Caco-2 (cell line): ENCODE measurements at regions not wholly inside any gene's neighbourhood (a gene's known extent, or its start where the extent isn't known, plus 50 kb on each side); places are given as distances from the start of the nearest gene placed in this dataset.
A peak's percentile ranks its signal among the peaks of the same experiment; 100 is the strongest.

Experiments
- BruUV-seq: library from RNA; stranded (reverse); fragments of 400-500 nt; replicated peaks from 2 replicates; lab custom pipeline; 2021; lab: Mats Ljungman, UMichigan
- CTCF ChIA-PET: fragments of 300-600 bp; sonication (Branson Sonifier 250); formaldehyde crosslinking; loops from one replicate; lab custom pipeline; 2022; ENCODE audit warnings: antibody characterized with exemption; lab: Charles Lee
- POLR2A ChIA-PET: fragments of 300-600 bp; sonication (Branson Sonifier 250); formaldehyde crosslinking; loops from one replicate; lab custom pipeline; 2022; ENCODE audit warnings: antibody characterized with exemption; lab: Charles Lee
- DNase-seq, 2 experiments: peaks; one replicate each; pipeline versions ENCODE4 v3.0.0 to v3.0.0-alpha.2; 2020 to 2022
- H3K27me3 ChIP-seq: replicated peaks from 2 replicates; pipeline ENCODE4 v1.6.0; 2011; ENCODE audit warnings: low read length; ENCODE audit not compliant: control insufficient read depth, insufficient read depth
- H3K36me3 ChIP-seq: 2 replicates; pipeline ENCODE4 v1.5.1; 2011; ENCODE audit warnings: low read length; ENCODE audit not compliant: control insufficient read depth, insufficient read depth
- H3K4me1 ChIP-seq: fragments of 250-450 bp; sonication (Bioruptor Pico); 2 replicates; pipeline ENCODE4 v1.5.1; 2020; ENCODE audit warnings: mild to moderate bottlenecking
- H3K4me3 ChIP-seq: 2 replicates; pipeline ENCODE4 v1.5.1; 2011; ENCODE audit warnings: low read depth, mild to moderate bottlenecking, control low read depth, low read length
- H3K9me3 ChIP-seq: fragments of 250-450 bp; sonication (Bioruptor Pico); 2 replicates; pipeline ENCODE4 v1.5.1; 2020; ENCODE audit warnings: mild to moderate bottlenecking, moderate library complexity
- H3K27ac Mint-ChIP-seq: one replicate; pipeline ENCODE4 v1.8.0; 2022; ENCODE audit warnings: mixed read lengths; ENCODE audit not compliant: unreplicated experiment
- H3K27me3 Mint-ChIP-seq: one replicate; pipeline ENCODE4 v1.8.0; 2022; ENCODE audit warnings: mixed read lengths; ENCODE audit not compliant: insufficient read depth, unreplicated experiment
- H3K36me3 Mint-ChIP-seq: one replicate; pipeline ENCODE4 v1.8.0; 2022; ENCODE audit warnings: mild to moderate bottlenecking, mixed read lengths; ENCODE audit not compliant: insufficient read depth, unreplicated experiment
- H3K4me1 Mint-ChIP-seq: one replicate; pipeline ENCODE4 v1.8.0; 2022; ENCODE audit warnings: low read depth, mixed read lengths; ENCODE audit not compliant: unreplicated experiment
- H3K4me3 Mint-ChIP-seq: one replicate; pipeline ENCODE4 v1.8.0; 2022; ENCODE audit warnings: mild to moderate bottlenecking, moderate library complexity, mixed read lengths; ENCODE audit not compliant: unreplicated experiment
- H3K9me3 Mint-ChIP-seq: one replicate; pipeline ENCODE4 v1.8.0; 2022; ENCODE audit warnings: mixed read lengths; ENCODE audit not compliant: unreplicated experiment
- intact Hi-C: fragments of 100-400 bp; cut with micrococcal nuclease; formaldehyde crosslinking; loops from one replicate; pipeline ENCODE4 v1.10.0; 2022; ENCODE audit not compliant: unreplicated experiment
- TF ChIP-seq, protein P1 (sequence below), 2 experiments: fragments of 200-600 bp in 1 of 2; IDR thresholded peaks; 1 replicate in 1 of 2; 2 replicates in 1 of 2; pipeline versions ENCODE4 v1.5.1 to v1.8.0; 2011 to 2022; ENCODE audit warnings: antibody characterized with exemption in 1 of 2, control low read depth in 1 of 2, inconsistent platforms in 1 of 2, low read depth in 1 of 2, low read length in 1 of 2, mild to moderate bottlenecking in 1 of 2, moderate library complexity in 1 of 2; ENCODE audit not compliant: insufficient read depth in 1 of 2, severe bottlenecking in 1 of 2, unreplicated experiment in 1 of 2

DNA sequence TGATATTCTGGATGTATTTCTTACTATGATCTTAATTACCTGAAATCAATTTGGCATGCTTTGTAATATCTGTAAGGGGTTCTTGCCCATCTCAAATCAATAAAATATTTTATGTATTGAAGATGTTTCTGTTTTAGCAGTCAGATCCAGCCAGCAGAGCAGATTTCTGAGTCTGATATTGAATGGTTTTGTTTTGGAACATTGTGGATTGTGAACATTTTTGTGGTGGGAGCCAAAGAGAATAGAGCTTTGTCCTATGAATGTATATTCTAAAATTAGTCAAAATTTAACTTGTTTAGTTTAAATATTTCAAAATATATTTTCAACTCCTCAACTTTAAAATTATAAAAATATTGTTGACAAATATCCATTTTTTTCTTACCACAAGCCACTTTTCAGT is 197.0 kb downstream of the UBE2E3 start:
- ChIA-PET POLR2A (no interaction called here), CTCF (no interaction called here)
- no peak overlapping the region for H3K4me3 ChIP-seq
- no TSS peak for BruUV-seq
- no peaks in the 10 kb centered on the region for H3K36me3 ChIP-seq
- no peak overlapping the region for H3K4me3 Mint-ChIP-seq
- no peaks in the 10 kb centered on the region for H3K9me3 Mint-ChIP-seq
- TF ChIP-seq, protein P1, sequence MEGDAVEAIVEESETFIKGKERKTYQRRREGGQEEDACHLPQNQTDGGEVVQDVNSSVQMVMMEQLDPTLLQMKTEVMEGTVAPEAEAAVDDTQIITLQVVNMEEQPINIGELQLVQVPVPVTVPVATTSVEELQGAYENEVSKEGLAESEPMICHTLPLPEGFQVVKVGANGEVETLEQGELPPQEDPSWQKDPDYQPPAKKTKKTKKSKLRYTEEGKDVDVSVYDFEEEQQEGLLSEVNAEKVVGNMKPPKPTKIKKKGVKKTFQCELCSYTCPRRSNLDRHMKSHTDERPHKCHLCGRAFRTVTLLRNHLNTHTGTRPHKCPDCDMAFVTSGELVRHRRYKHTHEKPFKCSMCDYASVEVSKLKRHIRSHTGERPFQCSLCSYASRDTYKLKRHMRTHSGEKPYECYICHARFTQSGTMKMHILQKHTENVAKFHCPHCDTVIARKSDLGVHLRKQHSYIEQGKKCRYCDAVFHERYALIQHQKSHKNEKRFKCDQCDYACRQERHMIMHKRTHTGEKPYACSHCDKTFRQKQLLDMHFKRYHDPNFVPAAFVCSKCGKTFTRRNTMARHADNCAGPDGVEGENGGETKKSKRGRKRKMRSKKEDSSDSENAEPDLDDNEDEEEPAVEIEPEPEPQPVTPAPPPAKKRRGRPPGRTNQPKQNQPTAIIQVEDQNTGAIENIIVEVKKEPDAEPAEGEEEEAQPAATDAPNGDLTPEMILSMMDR (IDR thresholded peaks at IDR 0.05; ENCODE audit: insufficient read depth in 1 of 2, low read depth in 1 of 2, low read length in 1 of 2, severe bottlenecking in 1 of 2, unreplicated experiment in 1 of 2) = no peak
- no peak for DNase-seq
- H3K4me1 Mint-ChIP-seq = no peaks in the 10 kb centered on the region
- H3K4me1 ChIP-seq = no peaks in the 10 kb centered on the region
- no peaks in the 10 kb centered on the region for H3K27me3 ChIP-seq
- H3K36me3 Mint-ChIP-seq = no peaks in the 10 kb centered on the region
- no peak overlapping the region for H3K27ac Mint-ChIP-seq
- H3K9me3 ChIP-seq = no peaks in the 10 kb centered on the region
- intact Hi-C loops = loop anchor here (5.0 kb wide), 1 partner anchor 540 kb away; no protein-coding TSS in a partner anchor
- H3K27me3 Mint-ChIP-seq = peaks cover 4% of the 10 kb centered on the region

DNA sequence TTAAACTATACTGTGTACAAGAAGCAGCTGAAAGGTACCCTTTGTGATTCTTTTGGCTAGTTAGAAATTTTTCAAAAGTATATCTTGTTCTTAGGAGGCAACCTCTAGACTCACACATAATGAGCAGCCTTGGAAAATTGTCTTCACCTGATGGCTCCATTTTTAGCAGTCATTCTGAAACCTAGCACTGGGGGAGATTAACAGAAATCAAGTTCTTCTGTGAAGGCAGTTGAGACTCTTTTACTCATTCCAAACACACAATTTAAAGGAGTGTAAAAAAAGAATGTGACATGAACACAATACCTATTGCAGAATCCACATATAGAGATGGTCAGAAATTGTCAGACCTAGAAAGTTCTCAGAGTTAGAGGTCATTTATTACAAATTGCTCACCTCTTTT is 197.7 kb downstream of the UBE2E3 start:
- TF ChIP-seq, protein P1 (IDR thresholded peaks at IDR 0.05; ENCODE audit: insufficient read depth in 1 of 2, low read depth in 1 of 2, low read length in 1 of 2, severe bottlenecking in 1 of 2, unreplicated experiment in 1 of 2) = no peak

DNA sequence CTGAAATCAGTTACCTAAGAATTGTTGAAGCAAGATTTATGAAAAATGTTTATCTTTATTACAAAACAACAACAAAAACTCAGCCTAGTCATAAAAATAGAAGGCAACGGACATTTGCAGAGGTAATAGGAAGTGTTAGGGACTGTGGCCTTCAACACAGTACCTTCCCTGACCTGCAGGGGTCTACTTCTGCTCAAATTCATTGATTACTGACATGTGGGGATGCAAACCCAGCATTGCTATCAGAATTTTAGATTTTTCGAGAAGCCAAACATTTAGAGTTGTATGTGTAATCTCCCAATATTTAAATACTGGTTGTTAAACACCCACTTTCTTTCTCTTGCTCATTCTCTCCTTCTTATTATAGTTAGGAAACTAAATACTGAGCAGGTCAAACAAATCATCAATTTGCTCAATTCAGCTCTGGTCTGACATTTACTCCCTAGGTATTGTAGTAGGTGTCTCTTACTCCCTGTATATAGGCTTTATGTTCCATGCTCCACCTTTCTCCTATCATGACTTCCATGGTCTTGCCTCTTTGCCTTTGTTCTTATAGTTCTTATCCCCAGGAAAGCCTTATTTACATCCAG is 198.5 kb downstream of the UBE2E3 start:
- TF ChIP-seq, protein P1 (IDR thresholded peaks at IDR 0.05; ENCODE audit: insufficient read depth in 1 of 2, low read depth in 1 of 2, low read length in 1 of 2, severe bottlenecking in 1 of 2, unreplicated experiment in 1 of 2) = peak; percentile 59 to 65
- H3K36me3 ChIP-seq = no peaks in the 10 kb centered on the region
- H3K4me3 Mint-ChIP-seq = no peak overlapping the region
- POLR2A ChIA-PET = no interaction called here
- CTCF ChIA-PET = no interaction called here
- peaks cover 4% of the 10 kb centered on the region for H3K27me3 Mint-ChIP-seq
- no peaks in the 10 kb centered on the region for H3K9me3 Mint-ChIP-seq
- H3K4me1 ChIP-seq = no peaks in the 10 kb centered on the region
- H3K4me3 ChIP-seq = no peak overlapping the region
- BruUV-seq = no TSS peak
- DNase-seq = peak in 1 of 2 experiments; percentile 24
- no peaks in the 10 kb centered on the region for H3K27me3 ChIP-seq
- H3K9me3 ChIP-seq = no peaks in the 10 kb centered on the region
- H3K4me1 Mint-ChIP-seq = no peaks in the 10 kb centered on the region
- intact Hi-C loops = loop anchor here (5.0 kb wide), 1 partner anchor 538 kb away; no protein-coding TSS in a partner anchor
- H3K27ac Mint-ChIP-seq = no peak overlapping the region
- no peaks in the 10 kb centered on the region for H3K36me3 Mint-ChIP-seq

More for the DNA sequence above, 197.7 kb downstream of the UBE2E3 start:
- no TSS peak for BruUV-seq
- no peaks in the 10 kb centered on the region for H3K9me3 ChIP-seq
- Mint-ChIP-seq H3K27ac (no peak overlapping the region), H3K27me3 (peaks cover 4% of the 10 kb centered on the region), H3K4me1 (no peaks in the 10 kb centered on the region), H3K4me3 (no peak overlapping the region), H3K36me3 (no peaks in the 10 kb centered on the region), H3K9me3 (no peaks in the 10 kb centered on the region)
- H3K27me3 ChIP-seq = no peaks in the 10 kb centered on the region
- intact Hi-C loops = loop anchor here (5.0 kb wide), 1 partner anchor 539 kb away; no protein-coding TSS in a partner anchor
- no peak overlapping the region for H3K4me3 ChIP-seq
- ChIA-PET POLR2A (no interaction called here), CTCF (no interaction called here)
- DNase-seq = no peak
- H3K36me3 ChIP-seq = no peaks in the 10 kb centered on the region
- H3K4me1 ChIP-seq = no peaks in the 10 kb centered on the region
